ENCODE measurements at regions not wholly inside any gene's neighbourhood (a gene's known extent, or its start where the extent isn't known, plus 50 kb on each side); places are given as distances from the start of the nearest gene placed in this dataset.
"Not testable (repeated sequence)": the region's sequence is repeated elsewhere in the genome, so short reads cannot be mapped to it uniquely, and the experiment has no call there.

DNA sequence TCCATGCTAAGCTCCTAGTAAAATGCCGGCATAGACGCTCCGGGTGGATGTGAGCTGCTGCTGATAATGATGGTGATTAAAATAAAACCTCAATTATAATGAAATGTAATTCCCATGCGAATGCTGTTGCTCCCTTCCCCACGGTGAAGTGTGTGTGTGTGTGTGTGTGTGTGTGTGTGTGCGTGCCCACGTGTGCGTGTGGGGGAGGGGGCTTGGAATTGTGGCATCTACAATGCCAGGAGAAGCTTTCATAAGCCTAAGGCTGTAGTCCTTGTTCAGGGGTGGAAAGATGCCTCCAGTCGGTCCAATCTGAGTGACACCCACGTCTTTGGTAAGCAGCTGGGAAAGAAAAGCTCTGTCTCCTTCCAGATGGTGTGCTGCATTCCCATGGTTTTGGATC is 137.9 kb downstream of the CDH26 start:
- no peak for DNase-seq (ENCODE audit: low read depth in 3 of 3)

DNA sequence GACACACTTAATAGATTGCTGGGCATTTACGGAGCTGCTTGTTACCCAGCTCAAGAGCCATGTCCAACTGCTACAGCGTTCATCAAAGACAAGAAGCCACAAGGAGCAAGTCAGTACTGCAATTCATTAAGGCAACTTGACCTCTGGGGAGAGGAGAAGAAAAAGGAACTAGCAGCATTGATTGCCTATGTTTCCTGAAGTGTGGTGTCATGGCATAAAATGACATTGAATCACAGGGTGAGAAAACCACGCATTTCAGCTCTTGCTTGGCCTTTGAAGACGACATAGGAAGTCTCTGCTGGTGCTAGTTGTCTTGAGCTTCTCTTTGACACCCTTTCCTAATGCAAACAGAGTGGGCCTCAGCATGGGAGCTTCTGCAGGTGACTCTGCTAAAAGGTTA is 139.1 kb downstream of the CDH26 start:
- DNase-seq (ENCODE audit: low read depth in 3 of 3) = no peak

DNA sequence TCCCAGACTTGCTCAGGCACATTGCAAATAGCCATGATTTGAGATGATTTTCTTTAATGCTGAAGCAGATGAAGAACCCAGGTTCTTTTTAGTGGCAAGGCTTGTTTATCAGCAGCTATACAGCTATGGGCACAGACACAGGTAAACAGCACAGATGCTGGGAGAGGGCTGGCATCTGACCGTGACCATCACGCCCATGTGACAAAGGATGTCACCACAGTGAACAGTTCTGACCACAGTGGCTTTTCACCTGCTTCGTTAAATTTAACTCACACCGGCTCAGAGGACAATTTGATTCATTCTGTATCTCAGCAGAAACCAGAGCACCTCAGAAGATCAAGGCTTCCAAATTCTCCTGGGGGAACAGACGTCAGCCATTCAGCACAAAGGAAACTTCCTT is 142.6 kb downstream of the CDH26 start:
- no peak for DNase-seq (ENCODE audit: low read depth in 3 of 3)

DNA sequence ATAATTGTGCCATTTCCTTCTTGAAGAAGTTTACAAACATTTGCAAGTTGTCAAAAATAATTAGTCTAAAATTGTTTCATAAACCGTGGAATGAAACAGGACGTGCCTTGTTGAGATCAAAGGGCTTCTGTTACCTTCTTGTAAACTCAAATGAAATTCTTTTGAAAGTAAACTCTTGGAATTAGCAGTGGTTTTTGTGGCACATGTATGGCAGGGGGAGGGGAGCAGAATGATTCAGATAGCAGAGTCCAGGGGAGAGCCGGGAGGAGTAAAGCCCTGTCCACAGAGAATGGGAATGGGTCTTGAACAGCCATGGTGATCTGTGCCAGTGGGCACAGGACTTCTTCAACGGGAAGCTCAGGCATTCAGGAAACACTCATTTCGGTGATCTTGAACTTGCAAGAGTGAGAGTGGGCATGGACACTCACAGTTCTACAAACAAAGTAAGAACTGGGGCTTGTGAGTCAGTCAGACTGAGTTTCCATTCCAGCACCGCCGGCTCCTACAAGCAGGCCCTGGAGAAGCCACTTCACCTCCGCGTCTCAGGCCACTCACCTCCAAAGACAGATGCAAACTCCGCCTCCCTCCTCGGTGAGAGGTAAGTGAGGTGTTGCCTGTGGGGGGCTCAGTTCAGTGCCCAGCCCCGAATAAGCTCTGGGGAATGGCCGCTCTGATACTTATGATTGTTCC is 143.1 kb downstream of the CDH26 start:
- no peak for DNase-seq (ENCODE audit: low read depth in 3 of 3)

DNA sequence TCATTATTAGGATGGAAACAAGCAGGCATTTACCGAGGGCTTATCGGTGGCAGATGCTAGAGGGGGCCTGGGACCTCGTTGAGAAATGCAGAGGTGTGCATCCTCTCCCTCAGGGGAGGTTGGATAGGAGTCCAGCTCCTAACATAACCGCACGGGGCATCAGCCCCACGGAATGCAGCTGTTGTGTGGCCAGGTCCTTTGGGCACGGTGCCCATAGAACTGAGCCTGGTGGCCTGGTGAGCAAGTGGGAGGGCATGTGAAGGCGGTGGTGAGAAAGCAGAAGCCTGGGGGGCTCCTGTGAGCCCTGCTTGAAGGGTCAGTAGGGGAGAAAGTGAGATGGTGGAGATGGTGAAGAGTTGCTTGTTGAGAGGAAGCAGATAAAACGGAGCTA is 143.7 kb downstream of the CDH26 start:
- no peak for DNase-seq (ENCODE audit: low read depth in 3 of 3)

DNA sequence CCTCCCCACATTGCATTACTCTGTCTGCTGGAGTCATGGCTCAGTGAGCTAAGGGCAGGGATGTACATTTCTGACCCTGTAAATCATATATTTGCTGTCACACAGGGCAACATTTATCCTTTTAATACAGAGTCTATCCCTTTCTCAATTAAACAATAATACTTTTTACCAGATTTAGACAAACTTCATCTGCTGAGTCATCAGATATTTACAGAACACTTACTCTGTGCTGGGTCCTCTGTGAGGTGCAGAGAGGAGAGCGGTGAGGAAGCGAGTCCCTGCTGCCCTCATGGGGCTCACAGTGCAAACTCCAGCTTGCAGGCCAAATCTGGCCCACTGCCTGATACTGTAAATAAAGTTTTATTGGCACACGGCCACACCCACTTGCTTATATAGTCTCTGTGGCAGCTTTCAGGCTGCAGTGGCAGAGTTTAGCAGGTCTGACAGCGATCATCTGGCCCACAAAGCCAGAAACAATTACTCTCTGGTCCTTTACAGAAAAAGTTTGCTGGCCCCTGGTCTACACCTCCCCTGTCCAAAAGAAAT is 144.5 kb downstream of the CDH26 start:
- DNase-seq (ENCODE audit: low read depth in 3 of 3) = no peak

DNA sequence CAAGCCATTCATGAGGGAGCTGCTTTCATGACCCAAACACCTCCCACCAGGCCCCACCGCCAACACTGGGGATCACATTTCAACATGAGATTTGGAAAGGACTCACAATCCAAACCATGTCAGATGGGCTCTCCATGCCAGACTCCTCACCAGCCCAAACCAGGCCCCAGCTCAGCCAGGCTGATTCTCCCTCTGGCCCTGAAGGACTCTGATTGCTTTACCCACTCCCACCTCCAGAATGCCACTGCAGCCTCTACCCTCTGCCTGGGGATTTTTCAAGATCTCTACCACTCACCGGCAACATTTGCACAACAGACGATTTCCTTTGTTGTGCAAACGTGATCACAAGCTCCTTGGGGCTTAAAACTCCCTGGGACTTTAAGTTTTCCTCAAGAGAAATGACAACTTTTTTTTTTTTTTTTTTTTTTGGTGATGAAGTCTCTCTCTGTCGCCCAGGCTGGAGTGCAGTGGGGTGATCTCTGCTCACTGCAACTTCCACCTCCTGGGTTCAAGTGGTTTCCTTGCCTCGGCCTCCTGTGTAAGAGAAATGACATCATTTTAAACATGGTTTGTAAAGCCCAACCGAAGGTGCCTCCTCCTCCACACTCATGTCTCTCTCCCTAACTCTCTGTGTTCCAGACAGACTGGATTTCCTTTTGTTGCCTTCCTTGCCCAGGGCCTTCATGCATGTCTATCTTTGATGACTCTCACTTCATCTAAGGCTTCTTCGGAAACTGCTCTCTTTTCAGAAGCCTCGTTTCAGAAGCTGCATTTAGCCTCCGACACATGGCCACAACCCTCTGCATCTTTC is 147.0 kb downstream of the CDH26 start:
- DNase-seq (ENCODE audit: low read depth in 3 of 3) = no peak

DNA sequence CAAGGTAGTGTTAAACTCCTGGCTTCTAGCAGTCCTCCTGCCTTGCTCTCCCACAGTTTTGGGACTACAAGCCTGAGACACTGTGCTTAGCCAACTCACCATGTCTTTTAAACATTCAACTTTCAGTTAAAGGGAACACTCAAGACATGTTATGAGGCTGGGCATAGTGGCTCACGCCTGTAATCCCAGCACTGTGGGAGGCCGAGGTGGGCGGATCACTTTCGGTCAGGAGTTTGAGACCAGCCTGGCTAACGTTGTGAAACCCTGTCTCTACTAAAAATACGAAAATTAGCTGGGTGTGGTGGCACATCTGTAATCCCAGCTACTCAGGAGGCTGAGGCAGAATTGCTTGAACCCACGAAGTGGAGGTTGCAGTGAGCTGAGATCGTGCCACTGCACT is 148.0 kb downstream of the CDH26 start:
- DNase-seq (ENCODE audit: low read depth in 3 of 3) = not testable (repeated sequence)

DNA sequence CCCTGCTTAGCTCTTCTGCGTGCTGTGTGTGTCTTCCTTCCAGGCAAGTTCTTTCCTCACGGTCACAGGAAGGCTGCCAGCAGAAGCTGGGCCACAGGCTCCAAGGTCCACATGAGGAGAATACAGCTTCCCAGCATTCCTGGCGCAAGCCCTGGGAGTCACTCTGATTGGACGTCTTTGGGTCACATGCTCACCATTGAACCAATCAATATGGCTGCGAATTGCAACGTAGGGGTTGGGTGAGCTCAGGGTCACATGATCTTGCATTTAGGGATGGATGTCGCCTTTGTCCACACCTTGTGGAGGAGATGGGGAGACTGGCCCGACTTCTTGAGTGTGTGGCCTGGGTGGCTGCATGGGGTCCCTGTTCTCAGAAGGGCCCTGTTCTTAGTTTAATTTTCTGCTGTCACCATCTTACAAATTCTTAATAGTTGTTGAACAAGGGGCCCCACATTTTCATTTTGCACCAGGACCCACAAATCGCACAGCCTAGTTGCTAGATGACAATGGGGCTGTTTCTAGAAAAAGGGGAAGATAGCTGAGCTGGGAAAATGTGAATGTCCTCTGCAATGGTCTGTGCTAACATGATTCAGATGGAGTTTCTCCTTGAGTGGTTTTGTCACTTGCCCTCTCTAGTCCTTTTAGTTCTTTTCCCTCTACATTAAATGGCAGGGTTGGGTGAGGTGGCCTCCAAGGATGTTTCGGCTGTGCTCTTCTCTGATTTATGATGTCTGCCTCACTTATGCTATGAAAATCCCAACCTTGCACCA is 149.6 kb downstream of the CDH26 start:
- DNase-seq (ENCODE audit: low read depth in 3 of 3) = no peak

DNA sequence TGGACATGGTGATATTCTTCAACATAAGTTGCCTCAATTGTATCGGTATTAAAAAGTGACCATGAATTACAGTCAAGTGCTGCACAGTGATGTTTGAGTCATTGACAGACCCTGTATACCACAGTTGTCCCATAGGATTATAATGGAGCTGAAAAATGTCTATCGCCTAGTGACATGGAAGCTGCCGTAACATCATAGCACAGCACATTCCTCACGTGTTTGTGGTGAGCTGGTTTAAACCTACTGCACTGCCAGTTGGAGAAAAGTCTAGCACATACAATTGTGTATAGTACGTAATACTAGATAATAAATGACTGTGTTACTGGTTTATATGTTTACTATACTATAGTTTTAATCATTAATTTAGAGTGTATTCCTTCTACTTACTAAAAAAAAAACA is 150.2 kb downstream of the CDH26 start:
- DNase-seq (ENCODE audit: low read depth in 3 of 3) = no peak

DNA sequence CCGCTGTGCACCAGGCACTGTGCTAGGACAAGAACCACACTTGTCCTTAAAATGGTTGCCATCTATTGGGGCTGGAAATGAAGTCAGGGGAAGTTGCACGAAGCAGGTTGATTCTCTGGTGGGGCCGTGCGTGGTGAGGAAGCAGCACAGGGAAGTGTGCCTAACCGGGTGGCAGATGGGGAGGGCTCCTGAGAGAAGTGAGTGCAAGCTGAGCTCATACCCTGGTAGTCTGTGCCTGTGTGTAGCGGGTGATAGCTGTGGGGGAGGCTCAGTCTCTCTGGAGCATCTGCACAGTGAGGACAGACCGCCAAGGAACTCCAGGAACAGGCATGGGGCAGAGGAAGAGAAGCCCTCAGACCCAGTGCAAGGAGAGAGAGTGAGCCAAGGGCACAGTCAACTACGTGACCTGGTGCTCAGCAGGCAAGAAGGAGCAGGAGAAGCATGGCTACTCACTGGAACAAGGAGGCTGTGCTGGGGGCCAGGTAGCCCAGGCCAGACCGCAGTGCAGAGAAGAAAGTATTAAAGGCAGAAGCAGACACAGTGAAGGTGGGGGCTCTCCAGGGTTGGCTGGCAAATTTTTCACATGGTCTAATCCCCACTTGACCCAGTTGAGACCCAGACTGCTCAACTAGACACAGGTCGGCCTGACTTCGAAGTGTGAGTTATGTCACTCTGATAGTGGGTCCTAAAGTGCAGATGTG is 155.0 kb downstream of the CDH26 start:
- DNase-seq (ENCODE audit: low read depth in 3 of 3) = no peak

DNA sequence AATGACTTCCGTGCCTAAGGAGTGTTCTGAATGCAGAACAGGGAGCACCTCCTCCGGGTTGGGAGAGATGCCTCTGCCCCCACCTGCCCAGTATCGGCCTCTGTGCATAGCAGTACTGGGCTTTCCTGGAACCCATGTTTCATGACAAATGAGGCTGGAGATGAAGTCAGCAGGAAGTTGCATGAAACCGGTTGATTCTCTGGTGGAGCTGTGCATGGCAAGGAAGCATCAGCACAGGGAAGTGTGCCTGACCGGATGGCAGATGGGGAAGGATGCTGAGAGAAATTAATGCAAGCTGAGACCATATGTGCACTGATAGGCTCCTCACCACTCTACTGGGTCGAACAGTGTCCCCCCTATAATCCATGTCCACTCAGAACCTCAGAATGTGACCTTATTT is 155.5 kb downstream of the CDH26 start:
- no peak for DNase-seq (ENCODE audit: low read depth in 3 of 3)

DNA sequence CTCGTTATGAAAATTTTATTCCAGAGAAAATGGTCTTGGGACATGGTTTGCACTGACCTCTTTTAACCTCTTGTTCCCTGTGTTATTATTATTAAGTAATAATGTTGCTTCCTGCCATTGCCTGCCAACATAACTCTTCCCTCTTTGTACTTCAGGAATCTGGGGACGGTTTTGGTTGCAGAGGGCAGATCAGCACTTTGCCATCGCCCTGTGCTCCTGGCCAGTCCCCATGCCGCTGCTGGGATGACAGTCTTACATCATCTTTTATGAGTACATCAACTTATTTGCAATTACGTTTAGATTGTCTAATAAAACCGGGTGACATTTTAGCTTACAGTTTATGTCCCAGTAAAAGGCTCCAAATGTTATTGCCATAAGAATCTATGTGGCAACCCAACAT is 157.2 kb downstream of the CDH26 start:
- DNase-seq (ENCODE audit: low read depth in 3 of 3) = no peak

DNA sequence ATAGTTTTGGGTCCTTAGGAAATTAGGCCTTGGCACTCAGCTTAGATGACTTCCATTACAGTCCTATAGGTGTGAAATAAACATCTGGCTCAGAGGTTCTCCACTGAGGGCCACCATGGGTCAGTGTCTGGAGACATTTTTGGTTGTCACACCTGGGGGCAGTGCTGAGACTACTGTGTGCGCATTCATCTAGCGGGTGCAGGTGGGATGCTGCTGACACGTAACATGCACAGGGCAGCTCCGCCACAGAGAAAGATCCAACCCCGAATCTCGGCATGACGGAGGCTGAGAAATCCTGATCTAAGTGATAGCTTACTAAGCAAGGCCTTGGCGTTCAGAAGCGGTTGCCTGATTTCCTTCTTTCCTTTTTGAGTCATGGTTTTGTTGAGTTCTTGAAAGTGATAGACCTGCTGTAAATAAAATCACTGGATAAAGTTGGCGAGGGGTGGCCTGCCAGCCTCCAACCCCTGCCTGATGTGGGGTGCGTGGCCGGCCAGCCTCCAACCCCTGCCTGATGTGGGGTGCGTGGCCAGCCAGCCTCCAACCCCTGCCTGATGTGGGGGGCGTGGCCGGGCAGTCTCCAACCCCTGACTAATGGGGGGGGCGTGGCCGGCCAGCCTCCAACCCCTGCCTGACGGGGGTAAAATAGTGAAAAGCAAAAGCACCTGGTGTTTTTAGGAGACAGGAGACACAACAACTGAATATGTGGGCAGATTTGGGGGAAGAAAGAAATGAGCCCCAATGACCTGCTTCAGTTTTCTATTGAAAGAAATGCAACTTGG is 158.1 kb downstream of the CDH26 start:
- no peak for DNase-seq (ENCODE audit: low read depth in 3 of 3)

DNA sequence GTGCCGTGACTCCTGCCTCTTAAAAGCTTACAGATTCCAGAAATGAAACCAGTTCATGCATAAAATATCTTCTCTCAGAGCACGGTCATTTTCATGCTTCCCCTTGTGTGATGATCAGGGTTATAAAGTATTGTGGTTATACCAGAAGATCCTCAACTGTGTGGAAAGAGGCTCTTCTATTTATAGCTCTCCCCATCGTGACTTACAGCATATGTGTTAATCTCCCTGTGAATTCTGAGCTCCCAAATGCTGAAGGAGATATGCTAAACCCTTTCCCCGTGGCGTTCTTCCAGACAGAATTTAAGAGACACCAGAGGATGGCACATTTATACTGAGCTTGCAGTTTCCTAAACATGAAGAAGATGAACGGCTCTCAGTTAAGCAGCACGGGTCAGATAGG is 158.8 kb downstream of the CDH26 start:
- DNase-seq (ENCODE audit: low read depth in 3 of 3) = no peak

DNA sequence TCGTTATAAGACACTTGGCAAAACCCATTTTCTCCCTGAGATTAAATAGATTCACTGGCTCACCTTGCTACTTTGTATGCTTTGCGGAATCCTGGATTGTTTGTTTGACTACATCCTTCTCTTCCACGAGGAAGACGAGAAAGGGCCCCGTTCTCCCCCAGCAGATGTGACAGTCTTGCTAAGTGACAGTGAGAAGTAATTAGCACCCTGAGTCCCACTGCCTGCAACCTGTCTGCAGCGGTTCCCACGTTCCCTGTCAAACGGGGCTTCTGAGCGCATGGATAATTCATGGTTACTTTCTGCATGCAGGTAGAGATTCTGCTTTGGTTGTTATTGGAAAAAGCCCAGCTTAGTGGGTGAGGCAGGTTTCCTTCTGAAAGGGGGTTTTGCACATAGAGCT is 163.7 kb downstream of the CDH26 start:
- DNase-seq (ENCODE audit: low read depth in 3 of 3) = no peak

DNA sequence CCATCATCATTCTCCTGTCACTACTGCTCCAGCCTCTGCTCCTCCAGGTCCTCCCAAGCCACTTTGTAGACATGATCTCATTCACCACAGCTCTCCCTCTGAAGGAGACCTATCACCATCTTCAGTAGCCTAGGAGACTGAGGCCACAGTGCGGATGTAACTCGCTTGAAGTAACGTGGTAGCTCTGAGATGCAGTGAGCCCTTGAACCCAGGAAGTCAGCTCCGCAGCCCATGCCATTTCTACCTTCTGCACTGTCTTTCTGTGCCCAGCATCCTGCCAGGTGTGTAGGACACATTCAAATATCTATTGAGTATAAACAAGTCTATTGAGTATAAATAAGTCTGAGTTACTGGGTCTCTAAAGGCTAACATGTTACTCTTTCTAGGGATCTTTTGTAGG is 164.4 kb downstream of the CDH26 start:
- DNase-seq (ENCODE audit: low read depth in 3 of 3) = no peak

DNA sequence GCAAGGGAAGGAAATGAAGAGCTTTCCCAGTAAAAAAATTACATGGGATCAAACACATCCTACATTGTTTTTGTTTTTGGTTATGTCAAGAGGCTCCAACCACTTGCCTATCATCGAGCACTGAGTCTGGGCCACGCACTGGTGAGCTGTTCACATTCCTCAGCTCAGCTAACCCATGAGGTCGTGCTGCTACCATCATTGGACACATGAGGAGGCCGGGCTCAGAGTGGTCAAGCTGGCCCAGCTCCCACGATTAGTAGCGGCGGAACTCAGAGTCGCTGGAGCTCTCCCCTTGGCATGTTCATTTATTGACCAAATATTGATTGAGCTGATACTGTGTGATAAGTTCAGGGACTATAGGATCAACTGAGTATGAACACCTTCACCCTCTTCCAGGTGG is 164.9 kb downstream of the CDH26 start:
- no peak for DNase-seq (ENCODE audit: low read depth in 3 of 3)

DNA sequence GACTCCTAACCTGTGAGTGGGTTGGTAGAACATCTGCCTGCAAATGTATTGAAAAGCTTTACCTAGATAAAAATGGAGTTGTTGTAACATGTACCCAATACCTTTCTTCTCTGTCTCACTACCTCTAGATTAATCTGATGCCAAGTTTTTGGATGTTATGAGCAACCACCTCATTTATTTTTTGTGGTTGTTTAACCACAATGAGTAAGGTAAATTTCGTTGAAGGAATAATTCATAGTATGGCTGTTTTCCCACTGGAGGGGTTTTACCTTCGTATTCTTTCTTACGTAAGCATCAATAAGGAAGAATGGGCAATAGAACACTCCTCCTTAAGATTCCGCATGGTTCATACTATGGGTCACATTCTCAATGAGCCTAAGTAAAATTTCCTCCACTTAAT is 165.4 kb downstream of the CDH26 start:
- DNase-seq (ENCODE audit: low read depth in 3 of 3) = no peak

DNA sequence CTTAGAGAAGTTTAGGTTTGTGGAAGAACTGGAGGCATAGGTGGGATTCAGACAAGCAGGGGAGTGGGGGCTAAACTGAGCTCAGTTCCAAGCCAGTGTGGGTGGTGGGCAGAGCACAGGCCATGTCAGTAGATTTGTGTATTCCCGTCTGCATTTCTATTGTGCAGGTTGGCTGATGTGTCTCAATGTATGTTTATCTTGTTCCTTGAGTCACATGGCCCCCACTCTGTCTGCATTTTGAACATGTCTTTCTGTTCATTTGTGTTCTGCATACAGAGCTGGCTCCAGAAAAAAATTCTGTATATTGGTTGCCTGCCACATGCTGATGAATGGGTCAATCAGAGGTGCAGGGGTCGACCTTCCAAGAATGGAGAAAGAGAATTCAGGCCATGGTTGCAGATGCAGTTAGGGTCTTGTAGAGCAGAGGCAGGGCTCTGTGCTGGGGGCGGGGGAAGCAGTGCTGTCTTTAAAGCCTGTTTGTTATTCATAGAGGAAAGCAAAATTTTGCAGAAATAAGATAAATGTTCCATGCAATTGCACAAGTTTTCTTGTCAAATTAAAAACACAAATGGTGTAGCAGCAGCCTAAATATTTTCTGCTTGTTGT is 166.7 kb downstream of the CDH26 start:
- no peak for DNase-seq (ENCODE audit: low read depth in 3 of 3)

DNA sequence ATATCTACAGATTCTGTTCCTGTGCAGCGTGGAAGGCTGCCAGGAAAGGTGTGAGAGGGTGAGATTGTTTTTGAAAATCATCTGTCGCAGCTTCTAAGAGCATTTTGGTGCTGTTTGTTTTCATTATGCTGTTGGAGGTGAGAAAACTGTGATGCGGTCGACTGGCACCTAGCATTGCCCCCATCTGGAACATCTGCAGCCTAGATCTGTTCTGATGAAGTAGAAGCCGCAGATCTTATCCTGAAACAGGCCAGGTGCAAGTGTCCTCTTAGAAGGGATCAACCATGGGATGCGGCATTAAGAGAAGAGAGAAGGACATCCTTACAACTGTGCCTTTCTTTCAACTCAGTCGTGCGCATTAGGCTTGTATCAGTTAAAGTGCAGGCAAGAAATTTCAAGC is 167.3 kb downstream of the CDH26 start:
- DNase-seq (ENCODE audit: low read depth in 3 of 3) = no peak
